ENCODE measurements at regions not wholly inside any gene's neighbourhood (a gene's known extent, or its start where the extent isn't known, plus 50 kb on each side); places are given as distances from the start of the nearest gene placed in this dataset.

DNA sequence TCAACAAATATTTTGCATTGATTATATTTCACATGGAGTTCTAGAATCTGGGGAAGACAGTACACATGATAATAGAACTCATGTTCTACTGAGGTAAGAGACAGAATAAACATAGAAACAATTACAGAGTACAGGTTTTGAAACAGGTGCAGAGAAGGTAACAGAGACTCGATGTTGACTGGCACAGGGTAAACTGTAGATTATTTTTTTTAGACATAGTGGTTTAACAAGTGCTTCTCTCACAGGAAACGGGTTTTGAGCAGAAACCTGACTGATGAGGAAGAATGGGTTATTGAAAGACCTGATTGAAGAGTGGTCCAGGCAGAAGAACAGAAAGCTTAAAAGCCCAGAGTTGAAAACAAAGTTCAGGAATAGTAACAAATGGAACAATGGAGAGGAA is 1002.5 kb upstream of the FAM98A start:
- TF ChIP-seq, protein P1, sequence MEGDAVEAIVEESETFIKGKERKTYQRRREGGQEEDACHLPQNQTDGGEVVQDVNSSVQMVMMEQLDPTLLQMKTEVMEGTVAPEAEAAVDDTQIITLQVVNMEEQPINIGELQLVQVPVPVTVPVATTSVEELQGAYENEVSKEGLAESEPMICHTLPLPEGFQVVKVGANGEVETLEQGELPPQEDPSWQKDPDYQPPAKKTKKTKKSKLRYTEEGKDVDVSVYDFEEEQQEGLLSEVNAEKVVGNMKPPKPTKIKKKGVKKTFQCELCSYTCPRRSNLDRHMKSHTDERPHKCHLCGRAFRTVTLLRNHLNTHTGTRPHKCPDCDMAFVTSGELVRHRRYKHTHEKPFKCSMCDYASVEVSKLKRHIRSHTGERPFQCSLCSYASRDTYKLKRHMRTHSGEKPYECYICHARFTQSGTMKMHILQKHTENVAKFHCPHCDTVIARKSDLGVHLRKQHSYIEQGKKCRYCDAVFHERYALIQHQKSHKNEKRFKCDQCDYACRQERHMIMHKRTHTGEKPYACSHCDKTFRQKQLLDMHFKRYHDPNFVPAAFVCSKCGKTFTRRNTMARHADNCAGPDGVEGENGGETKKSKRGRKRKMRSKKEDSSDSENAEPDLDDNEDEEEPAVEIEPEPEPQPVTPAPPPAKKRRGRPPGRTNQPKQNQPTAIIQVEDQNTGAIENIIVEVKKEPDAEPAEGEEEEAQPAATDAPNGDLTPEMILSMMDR (conservative IDR thresholded peaks at IDR 0.05): no peak
- no peak for TF ChIP-seq EZH2 (IDR thresholded peaks at IDR 0.05; ENCODE audit: low read depth)

Data from PC-9 (cell line).